DMS 273 (cell line): ENCODE measurements at regions not wholly inside any gene's neighbourhood (a gene's known extent, or its start where the extent isn't known, plus 50 kb on each side); places are given as distances from the start of the nearest gene placed in this dataset.
"Not testable (repeated sequence)": the region's sequence is repeated elsewhere in the genome, so short reads cannot be mapped to it uniquely, and the experiment has no call there.

Experiments used
- DNase-seq: peaks from one replicate; lab custom pipeline; 2025; ENCODE audit not compliant: unreplicated experiment; lab: John Stamatoyannopoulos, UW

DNA sequence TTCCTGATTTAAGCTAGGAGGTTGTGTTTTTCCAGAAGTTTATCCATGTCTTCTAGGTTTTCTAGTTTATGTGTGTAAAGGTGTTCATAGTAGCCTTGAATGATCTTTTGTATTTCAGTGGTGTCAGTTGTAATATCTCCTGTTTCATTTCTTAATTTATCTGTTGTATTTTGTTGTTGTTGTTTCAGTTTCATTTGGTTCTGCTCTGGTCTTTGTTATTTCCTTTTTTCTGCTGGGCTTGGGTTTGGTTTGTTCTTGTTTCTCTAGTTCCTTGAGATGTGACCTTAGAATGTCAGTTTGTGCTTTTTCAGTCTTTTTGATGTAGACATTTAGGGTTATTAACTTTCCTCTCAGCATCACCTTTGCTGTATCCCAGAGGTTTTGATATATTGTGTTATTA is 62.8 kb downstream of the SCP2D1 start:
- DNase-seq: not testable (repeated sequence)

GRCh38 chr20:18879262-18879661 is 65.7 kb downstream of the SCP2D1 start:
- no peak for DNase-seq

DNA sequence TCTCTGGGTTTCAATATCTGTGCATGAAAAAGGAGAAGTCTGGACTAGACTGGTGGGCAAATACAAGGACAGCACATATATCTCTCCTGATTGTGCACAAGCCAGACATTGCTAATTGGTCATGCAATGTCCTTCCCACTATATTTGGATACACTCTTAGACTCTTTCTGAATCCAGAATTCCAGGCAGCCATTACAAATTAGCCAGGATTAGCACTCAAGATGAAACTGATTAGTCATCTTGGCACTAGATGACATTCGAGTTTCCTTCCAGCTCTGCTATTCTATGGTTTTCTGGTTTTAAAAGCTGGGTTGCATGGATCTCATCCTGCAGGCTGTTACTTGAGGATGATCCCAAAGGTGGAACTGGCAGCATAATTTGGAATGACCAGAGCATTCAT is 73.2 kb downstream of the SCP2D1 start:
- no peak for DNase-seq

GRCh38 chr20:18901980-18902737 is 88.6 kb downstream of the SCP2D1 start:
- DNase-seq: no peak

DNA sequence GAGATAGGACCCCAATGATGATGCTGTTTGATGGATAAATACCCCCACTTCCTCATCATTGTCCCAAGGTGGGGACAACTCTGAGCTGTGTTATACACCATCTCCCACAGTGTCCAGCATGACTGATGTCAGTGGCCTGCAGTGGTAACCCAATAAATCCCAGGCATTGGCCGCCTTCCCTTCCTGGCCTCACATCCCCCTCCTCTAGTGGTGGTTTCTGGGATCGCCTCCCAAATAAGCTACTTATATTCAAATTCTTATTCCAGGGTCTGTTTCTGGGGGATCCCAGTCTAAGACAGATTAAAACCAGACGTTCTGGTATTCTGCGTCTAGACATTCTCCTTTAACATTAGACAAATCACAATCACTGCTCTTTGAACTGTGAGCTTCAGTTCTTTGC is 90.6 kb downstream of the SCP2D1 start:
- no peak for DNase-seq

DNA sequence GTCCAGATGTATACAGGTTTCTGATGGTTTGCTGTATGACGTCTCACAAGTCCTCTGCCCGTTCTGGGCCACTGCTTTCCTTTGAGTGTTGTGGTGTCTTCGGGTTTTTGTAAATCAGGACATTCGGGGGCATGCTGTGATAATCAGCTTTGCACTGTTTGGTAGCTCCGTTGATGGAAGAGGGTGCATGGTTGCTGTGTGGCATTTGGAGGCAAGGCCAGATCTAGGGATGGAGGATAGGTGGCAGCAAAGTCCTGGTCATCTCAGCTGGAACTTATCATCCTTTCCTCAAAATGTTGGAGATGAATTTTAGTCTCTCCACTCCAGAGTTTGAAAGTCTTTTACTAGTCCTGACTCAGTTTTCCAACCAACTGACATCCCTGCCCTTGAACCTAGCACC is 91.0 kb downstream of the SCP2D1 start:
- DNase-seq: peak; percentile 4

- DNase-seq: no peak
Observed at GRCh38 chr20:18906046-18906445, 92.5 kb downstream of the SCP2D1 start.

DNA sequence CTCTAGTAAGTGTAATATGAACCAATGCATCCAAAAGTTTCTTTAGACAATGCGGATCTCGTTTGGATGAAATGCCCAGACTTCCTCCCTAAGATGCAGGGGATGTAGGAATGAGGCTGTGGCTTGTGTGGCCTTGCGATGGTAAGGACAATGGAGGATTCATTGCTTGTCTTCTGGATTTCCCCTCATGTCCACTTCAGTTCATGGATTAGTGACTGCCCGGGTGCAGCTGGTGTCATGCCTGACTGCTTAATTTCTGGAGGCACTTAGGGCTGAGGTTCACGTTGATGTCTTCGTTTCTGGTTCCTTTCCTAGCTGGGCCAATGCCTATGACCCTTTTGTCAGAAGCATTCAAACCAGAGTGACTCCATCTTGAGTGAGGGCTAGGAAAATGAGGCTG is 93.8 kb downstream of the SCP2D1 start:
- DNase-seq: no peak

DNA sequence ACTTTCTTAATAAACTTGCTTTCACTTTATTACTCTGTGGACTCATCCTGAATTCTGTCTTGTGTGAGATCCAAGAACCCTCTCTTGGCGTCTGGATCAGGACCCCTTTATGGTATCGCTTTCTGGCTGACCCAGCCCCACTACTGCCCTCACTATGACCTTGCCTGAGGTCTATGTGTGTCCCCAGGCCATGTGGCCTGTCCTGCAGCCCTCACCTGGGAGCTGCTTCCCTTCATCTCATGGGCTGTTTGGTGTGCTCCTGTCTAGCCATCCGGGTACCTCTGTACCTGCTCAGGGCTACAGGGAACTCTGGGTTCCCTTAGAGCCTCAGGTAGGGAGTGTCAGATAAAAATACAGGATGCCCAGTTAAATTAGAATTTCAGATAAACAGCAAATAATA is 94.5 kb downstream of the SCP2D1 start:
- no peak for DNase-seq

DNA sequence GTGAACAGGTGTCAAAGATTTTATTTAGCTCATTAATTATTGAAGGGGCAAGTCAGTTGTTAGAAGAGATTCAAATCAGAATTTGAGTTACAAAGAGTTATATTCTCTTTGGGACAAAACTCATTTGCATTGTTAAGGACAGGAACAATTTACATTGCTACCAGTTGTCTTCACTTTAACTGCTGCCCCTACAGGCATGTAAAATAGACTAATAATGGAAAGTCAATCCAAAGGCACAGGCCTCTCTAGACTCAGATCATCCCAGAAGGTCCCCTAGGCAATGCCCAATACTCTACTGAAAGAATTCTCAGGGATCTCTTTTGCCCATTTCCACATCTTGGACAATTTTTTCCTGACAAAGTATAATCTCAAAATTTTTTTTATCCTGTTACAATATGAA is 95.7 kb downstream of the SCP2D1 start:
- no peak for DNase-seq

DNA sequence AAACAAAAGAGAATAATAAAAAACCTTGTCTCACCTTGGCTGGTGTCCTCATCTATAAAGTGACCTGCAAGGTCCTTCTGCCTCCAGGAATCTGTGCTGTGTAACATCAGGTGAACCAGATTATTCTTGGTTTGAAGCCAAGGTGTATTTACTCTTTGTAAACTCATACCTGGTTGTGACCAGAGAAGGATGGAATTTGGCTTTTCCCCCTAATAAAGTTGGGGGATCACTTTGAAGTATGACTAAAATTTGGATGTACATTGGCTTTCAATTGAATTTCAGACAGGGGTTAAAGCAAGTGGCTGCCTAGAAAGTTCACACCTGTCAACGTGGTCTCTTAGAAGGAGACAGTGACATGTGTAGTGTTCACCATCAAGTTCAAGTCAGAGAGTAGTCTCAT is 100.1 kb downstream of the SCP2D1 start:
- no peak for DNase-seq

DNA sequence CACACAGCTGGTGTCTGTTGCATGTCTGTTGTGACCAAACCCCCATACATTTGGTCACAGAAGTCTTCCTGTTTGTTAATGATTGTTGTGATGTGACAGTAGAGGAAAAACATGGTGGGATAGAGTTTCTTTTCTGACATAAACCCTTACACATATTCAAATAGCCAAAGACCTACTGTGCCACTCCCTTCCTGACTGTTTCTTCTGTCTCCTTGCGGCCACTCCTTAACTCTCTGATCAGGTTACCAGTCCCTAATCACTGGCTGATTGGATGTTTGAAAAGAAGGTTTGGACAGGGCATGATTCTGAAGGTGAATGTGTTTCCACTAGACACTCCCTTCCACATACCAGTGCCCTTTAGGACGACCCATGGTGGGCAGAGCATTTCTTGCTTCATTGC is 101.2 kb downstream of the SCP2D1 start:
- DNase-seq: no peak

DNA sequence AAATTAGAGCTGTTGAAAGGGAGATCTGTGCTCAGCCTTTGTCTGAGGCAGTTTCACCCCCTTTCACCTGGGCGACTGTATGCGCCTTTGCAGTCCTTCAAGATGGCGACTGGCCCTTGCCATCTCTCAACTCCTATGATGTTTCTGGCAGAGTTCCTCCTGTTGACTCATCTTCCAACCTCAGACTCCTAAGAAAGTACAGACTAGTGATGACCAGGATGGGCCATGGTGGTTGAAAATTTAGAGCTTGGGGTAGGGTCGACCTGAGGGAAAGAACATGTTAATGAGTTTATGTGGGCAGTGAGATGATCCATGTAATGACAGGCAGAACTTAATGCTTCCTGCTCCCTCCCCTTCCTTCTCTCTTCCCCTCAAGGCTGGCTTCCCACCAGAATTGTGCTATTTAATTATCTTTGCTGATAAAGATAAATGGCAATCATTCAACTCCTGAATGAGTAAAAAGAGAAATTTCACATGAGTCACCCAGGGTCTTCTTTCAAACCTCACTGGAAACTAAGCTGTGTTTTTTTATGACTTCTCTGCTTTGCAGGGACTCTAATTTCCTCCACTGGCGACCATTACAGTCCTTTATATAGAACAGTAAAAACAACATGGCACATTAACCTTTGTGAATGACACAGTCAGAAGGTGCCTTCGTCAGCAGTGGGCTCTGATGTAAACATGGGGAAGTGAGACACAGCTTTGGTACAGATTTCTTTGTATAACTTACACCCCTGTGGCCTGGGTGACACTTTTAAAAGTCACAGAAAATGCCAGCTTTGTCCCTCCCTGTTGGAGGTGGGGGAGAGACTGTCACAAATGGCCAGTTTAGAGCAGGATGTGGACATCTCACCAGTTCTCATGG is 103.5 kb downstream of the SCP2D1 start:
- no peak for DNase-seq

GRCh38 chr20:18919996-18920395 is 106.4 kb downstream of the SCP2D1 start:
- no peak for DNase-seq

GRCh38 chr20:18921291-18921690 is 107.7 kb downstream of the SCP2D1 start:
- DNase-seq: no peak

GRCh38 chr20:18922251-18922650 is 108.7 kb downstream of the SCP2D1 start:
- DNase-seq: no peak

DNA sequence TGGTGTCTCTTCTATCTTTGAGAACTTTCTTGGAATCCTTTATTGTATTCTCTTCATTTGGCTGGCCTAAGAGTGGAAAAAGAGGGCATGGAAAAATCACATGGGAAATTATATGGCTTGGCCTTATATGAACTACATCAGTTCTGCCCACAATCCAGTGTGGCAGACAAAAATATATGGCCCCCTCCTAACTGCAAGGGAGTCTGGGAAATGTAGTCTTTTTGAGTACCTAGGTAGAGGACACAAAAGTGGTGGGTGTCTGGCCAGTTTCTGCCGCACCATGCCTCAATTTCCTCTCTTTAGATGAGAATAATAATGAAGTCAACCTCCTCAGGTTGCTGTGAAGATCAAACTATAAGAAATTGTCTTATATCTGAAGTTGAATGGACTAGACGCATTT is 109.3 kb downstream of the SCP2D1 start:
- DNase-seq: peak; percentile 10

GRCh38 chr20:18926965-18927364 is 113.4 kb downstream of the SCP2D1 start:
- no peak for DNase-seq

DNA sequence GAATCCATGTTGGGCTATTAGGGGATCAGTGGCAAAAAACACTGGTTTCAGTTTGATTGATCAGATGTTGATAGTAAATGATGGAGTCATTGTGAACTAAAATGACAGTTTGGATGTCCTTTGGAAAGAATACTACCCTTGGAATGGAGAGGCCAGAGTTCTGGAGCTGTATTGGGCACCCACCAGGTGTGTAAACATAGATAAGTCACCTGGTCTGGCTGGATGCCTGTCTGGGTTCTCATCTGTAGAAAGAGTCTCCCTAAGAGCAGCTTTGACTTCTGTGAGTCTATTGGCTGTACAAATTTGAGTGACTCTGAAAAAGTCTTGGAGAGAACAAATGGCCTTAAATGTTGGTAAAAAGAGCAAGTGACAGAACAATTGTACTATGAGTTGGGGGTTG is 115.0 kb downstream of the SCP2D1 start:
- DNase-seq: no peak

DNA sequence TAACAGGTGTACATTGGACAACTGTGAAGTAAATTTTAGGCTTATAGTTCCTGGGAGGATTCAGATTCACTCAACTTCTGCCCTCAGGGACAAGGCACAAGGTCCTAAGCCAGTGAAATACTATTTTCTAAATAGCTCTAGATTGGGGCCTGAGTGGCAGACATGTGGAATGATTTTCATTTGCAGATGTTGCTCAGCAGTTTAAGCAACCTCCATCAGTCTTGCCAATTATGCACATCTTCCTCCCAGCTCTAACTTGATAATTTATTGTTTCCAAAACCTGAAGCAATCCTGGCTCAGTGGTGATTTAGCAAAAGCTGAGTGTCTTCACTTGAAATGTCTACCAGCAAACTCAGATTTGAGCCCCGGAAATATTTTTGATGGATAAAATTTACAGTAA is 116.2 kb downstream of the SCP2D1 start:
- no peak for DNase-seq

DNA sequence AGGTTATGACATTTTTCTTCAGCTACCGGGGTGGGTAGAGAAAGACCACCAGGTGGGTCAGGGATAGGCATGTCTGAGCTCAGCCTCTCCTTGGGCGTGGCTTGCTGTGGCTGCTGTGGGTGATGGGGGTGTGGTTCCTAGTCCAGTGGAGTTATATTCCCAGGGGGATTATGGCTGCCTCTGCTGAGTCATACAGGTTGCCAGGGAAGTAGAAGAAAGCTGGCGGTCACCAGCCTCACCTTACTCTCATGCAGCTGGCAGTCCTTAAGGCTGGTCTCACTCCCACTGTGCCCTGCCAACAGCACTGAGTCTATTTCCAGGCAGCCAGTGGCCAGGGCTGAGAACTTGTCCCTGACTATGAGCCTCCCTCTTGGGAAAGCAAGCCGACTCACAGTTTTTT is 130.0 kb downstream of the SCP2D1 start:
- no peak for DNase-seq

GRCh38 chr20:18956890-18957289 is 143.3 kb downstream of the SCP2D1 start:
- DNase-seq: no peak
